ENCODE measurements at regions not wholly inside any gene's neighbourhood (a gene's known extent, or its start where the extent isn't known, plus 50 kb on each side); places are given as distances from the start of the nearest gene placed in this dataset.

- Histone ChIP-seq H4K20me1 (no peaks in the 10 kb centered on the region), H3K36me3 (no peaks in the 10 kb centered on the region), H3K4me3 (no peak overlapping the region), H3K9ac (no peak overlapping the region), H3K4me2 (no peak overlapping the region), H3K4me1 (peaks cover 18% of the 10 kb centered on the region), H3K27ac (no peak overlapping the region), H3K9me3 (no peaks in the 10 kb centered on the region), H3K27me3 (no peaks in the 10 kb centered on the region)
- no peak for TF ChIP-seq Cebpa-rat (IDR thresholded peaks at IDR 0.05)
Measured at GRCh38 chr21:19850157-19850556, 1148.1 kb upstream of the NCAM2 start.

GRCh38 chr21:19853061-19853460 is 1145.1 kb upstream of the NCAM2 start:
- Histone ChIP-seq H3K4me1 (peaks cover 23% of the 10 kb centered on the region), H3K27me3 (no peaks in the 10 kb centered on the region), H3K4me3 (no peak overlapping the region), H3K9me3 (no peaks in the 10 kb centered on the region), H3K9ac (no peak overlapping the region), H3K27ac (no peak overlapping the region), H3K36me3 (no peaks in the 10 kb centered on the region), H3K4me2 (no peak overlapping the region), H4K20me1 (no peaks in the 10 kb centered on the region)
- no peak for TF ChIP-seq Cebpa-rat (IDR thresholded peaks at IDR 0.05)

GRCh38 chr21:19853709-19854575 is 1144.3 kb upstream of the NCAM2 start:
- Histone ChIP-seq H3K9ac (no peak overlapping the region), H3K4me3 (no peak overlapping the region), H3K27me3 (no peaks in the 10 kb centered on the region), H3K4me1 (peaks cover 23% of the 10 kb centered on the region), H3K9me3 (no peaks in the 10 kb centered on the region), H3K4me2 (peak overlapping the region; percentile 62), H3K36me3 (no peaks in the 10 kb centered on the region), H4K20me1 (no peaks in the 10 kb centered on the region), H3K27ac (peak overlapping the region; percentile 28; the same call in 1 of the 2 replicates)
- TF ChIP-seq Cebpa-rat (IDR thresholded peaks at IDR 0.05): 0 out of 2 replicates have a peak, but pooled peaks have one; percentile 14

- no peak overlapping the region for H3K4me2 ChIP-seq
- no peaks in the 10 kb centered on the region for H4K20me1 ChIP-seq
- H3K9ac ChIP-seq: no peak overlapping the region
- H3K4me1 ChIP-seq: peaks cover 23% of the 10 kb centered on the region
- H3K4me3 ChIP-seq: no peak overlapping the region
- H3K9me3 ChIP-seq: no peaks in the 10 kb centered on the region
- TF ChIP-seq Cebpa-rat (IDR thresholded peaks at IDR 0.05): no peak
- no peak overlapping the region for H3K27ac ChIP-seq
- H3K36me3 ChIP-seq: no peaks in the 10 kb centered on the region
- H3K27me3 ChIP-seq: no peaks in the 10 kb centered on the region
Measured at GRCh38 chr21:19855522-19855921, 1142.7 kb upstream of the NCAM2 start.

- Histone ChIP-seq H3K4me1 (no peaks in the 10 kb centered on the region), H4K20me1 (no peaks in the 10 kb centered on the region), H3K27me3 (no peaks in the 10 kb centered on the region), H3K4me3 (no peak overlapping the region), H3K27ac (no peak overlapping the region), H3K9me3 (no peaks in the 10 kb centered on the region), H3K9ac (no peak overlapping the region), H3K4me2 (no peak overlapping the region), H3K36me3 (no peaks in the 10 kb centered on the region)
- no peak for TF ChIP-seq Cebpa-rat (IDR thresholded peaks at IDR 0.05)
Measured at GRCh38 chr21:19864476-19864875, 1133.7 kb upstream of the NCAM2 start.

- H4K20me1 ChIP-seq: no peaks in the 10 kb centered on the region
- no peaks in the 10 kb centered on the region for H3K27me3 ChIP-seq
- H3K4me2 ChIP-seq: no peak overlapping the region
- no peaks in the 10 kb centered on the region for H3K36me3 ChIP-seq
- H3K4me3 ChIP-seq: no peak overlapping the region
- no peak overlapping the region for H3K9ac ChIP-seq
- H3K9me3 ChIP-seq: no peaks in the 10 kb centered on the region
- TF ChIP-seq Cebpa-rat (IDR thresholded peaks at IDR 0.05): no peak
- H3K27ac ChIP-seq: no peak overlapping the region
- no peaks in the 10 kb centered on the region for H3K4me1 ChIP-seq
Measured at GRCh38 chr21:19870682-19871081, 1127.5 kb upstream of the NCAM2 start.

GRCh38 chr21:19874521-19874920 is 1123.7 kb upstream of the NCAM2 start:
- Histone ChIP-seq H3K27ac (no peak overlapping the region), H3K4me1 (no peaks in the 10 kb centered on the region), H3K27me3 (no peaks in the 10 kb centered on the region), H4K20me1 (no peaks in the 10 kb centered on the region), H3K4me2 (no peak overlapping the region), H3K4me3 (no peak overlapping the region), H3K9ac (no peak overlapping the region), H3K9me3 (no peaks in the 10 kb centered on the region), H3K36me3 (no peaks in the 10 kb centered on the region)
- no peak for TF ChIP-seq Cebpa-rat (IDR thresholded peaks at IDR 0.05)

GRCh38 chr21:19878133-19878532 is 1120.1 kb upstream of the NCAM2 start:
- H3K4me2 ChIP-seq: no peak overlapping the region
- no peak overlapping the region for H3K9ac ChIP-seq
- no peaks in the 10 kb centered on the region for H3K9me3 ChIP-seq
- H3K27ac ChIP-seq: no peak overlapping the region
- no peak overlapping the region for H3K4me3 ChIP-seq
- H3K4me1 ChIP-seq: no peaks in the 10 kb centered on the region
- H3K36me3 ChIP-seq: no peaks in the 10 kb centered on the region
- H3K27me3 ChIP-seq: no peaks in the 10 kb centered on the region
- no peak for TF ChIP-seq Cebpa-rat (IDR thresholded peaks at IDR 0.05)
- no peaks in the 10 kb centered on the region for H4K20me1 ChIP-seq

- Histone ChIP-seq H3K4me1 (no peaks in the 10 kb centered on the region), H4K20me1 (no peaks in the 10 kb centered on the region), H3K4me3 (no peak overlapping the region), H3K9me3 (peaks cover 19% of the 10 kb centered on the region), H3K36me3 (no peaks in the 10 kb centered on the region), H3K27ac (no peak overlapping the region), H3K9ac (no peak overlapping the region), H3K4me2 (no peak overlapping the region), H3K27me3 (no peaks in the 10 kb centered on the region)
- no peak for TF ChIP-seq Cebpa-rat (IDR thresholded peaks at IDR 0.05)
Measured at GRCh38 chr21:19899645-19900044, 1098.6 kb upstream of the NCAM2 start.

- no peak overlapping the region for H3K9ac ChIP-seq
- no peaks in the 10 kb centered on the region for H3K27me3 ChIP-seq
- peaks cover 19% of the 10 kb centered on the region for H3K9me3 ChIP-seq
- H4K20me1 ChIP-seq: no peaks in the 10 kb centered on the region
- H3K4me3 ChIP-seq: no peak overlapping the region
- no peak overlapping the region for H3K27ac ChIP-seq
- no peak for TF ChIP-seq Cebpa-rat (IDR thresholded peaks at IDR 0.05)
- H3K4me1 ChIP-seq: no peaks in the 10 kb centered on the region
- H3K4me2 ChIP-seq: no peak overlapping the region
- no peaks in the 10 kb centered on the region for H3K36me3 ChIP-seq
Measured at GRCh38 chr21:19900149-19900548, 1098.1 kb upstream of the NCAM2 start.
